ENCODE measurements at regions not wholly inside any gene's neighbourhood (a gene's known extent, or its start where the extent isn't known, plus 50 kb on each side); places are given as distances from the start of the nearest gene placed in this dataset.

- no peak for DNase-seq (ENCODE audit: low spot score)
These were observed 414.4 kb downstream of the BRINP1 start for GRCh38 chr9:118954857-118955256.

GRCh38 chr9:118957585-118957984 is 411.6 kb downstream of the BRINP1 start:
- DNase-seq (ENCODE audit: low spot score), result no peak

- DNase-seq (ENCODE audit: low spot score), result no peak
These were observed 409.9 kb downstream of the BRINP1 start for GRCh38 chr9:118959366-118959765.

- no peak for DNase-seq (ENCODE audit: low spot score)
These were observed 407.4 kb downstream of the BRINP1 start for GRCh38 chr9:118961857-118962256.

- DNase-seq (ENCODE audit: low spot score), result no peak
These were observed 406.8 kb downstream of the BRINP1 start for GRCh38 chr9:118962426-118962825.

GRCh38 chr9:118963674-118964073 is 405.6 kb downstream of the BRINP1 start:
- no peak for DNase-seq (ENCODE audit: low spot score)

GRCh38 chr9:118967901-118968300 is 401.3 kb downstream of the BRINP1 start:
- DNase-seq (ENCODE audit: low spot score), result no peak

- DNase-seq (ENCODE audit: low spot score), result no peak
These were observed 393.5 kb downstream of the BRINP1 start for GRCh38 chr9:118975736-118976135.

GRCh38 chr9:118976160-118976559 is 393.1 kb downstream of the BRINP1 start:
- DNase-seq (ENCODE audit: low spot score), result no peak

- no peak for DNase-seq (ENCODE audit: low spot score)
These were observed 384.6 kb downstream of the BRINP1 start for GRCh38 chr9:118984607-118985006.

- no peak for DNase-seq (ENCODE audit: low spot score)
These were observed 383.4 kb downstream of the BRINP1 start for GRCh38 chr9:118985851-118986250.

GRCh38 chr9:118987167-118987566 is 382.1 kb downstream of the BRINP1 start:
- no peak for DNase-seq (ENCODE audit: low spot score)

- no peak for DNase-seq (ENCODE audit: low spot score)
These were observed 378.3 kb downstream of the BRINP1 start for GRCh38 chr9:118990949-118991348.

- no peak for DNase-seq (ENCODE audit: low spot score)
These were observed 377.6 kb downstream of the BRINP1 start for GRCh38 chr9:118991366-118992285.

- no peak for DNase-seq (ENCODE audit: low spot score)
These were observed 376.1 kb downstream of the BRINP1 start for GRCh38 chr9:118992813-118993794.

- DNase-seq (ENCODE audit: low spot score), result no peak
These were observed 375.3 kb downstream of the BRINP1 start for GRCh38 chr9:118993965-118994364.

- no peak for DNase-seq (ENCODE audit: low spot score)
These were observed 366.7 kb downstream of the BRINP1 start for GRCh38 chr9:119002491-119002890.

- no peak for DNase-seq (ENCODE audit: low spot score)
These were observed 366.0 kb downstream of the BRINP1 start for GRCh38 chr9:119003201-119003611.

GRCh38 chr9:119003882-119004617 is 365.2 kb downstream of the BRINP1 start:
- no peak for DNase-seq (ENCODE audit: low spot score)

- DNase-seq (ENCODE audit: low spot score), result no peak
These were observed 364.6 kb downstream of the BRINP1 start for GRCh38 chr9:119004618-119004990.

GRCh38 chr9:119005162-119005561 is 364.1 kb downstream of the BRINP1 start:
- DNase-seq (ENCODE audit: low spot score), result no peak

GRCh38 chr9:119009249-119009648 is 360.0 kb downstream of the BRINP1 start:
- DNase-seq (ENCODE audit: low spot score), result no peak

Measured in CD4-positive, alpha-beta T cell treated with Interleukin-15 for 4 hours (primary cell).